GM23338 (cell line): ENCODE measurements at regions not wholly inside any gene's neighbourhood (a gene's known extent, or its start where the extent isn't known, plus 50 kb on each side); places are given as distances from the start of the nearest gene placed in this dataset.

Source experiments
- ATAC-seq: fragments of 200-7000 bp; cut with Tn5 transposase; 3 replicates; pipeline ENCODE4 v1.9.1; 2020
- DNase-seq: peaks from one replicate; pipeline ENCODE4 v3.0.0-alpha.2; 2015; ENCODE audit warnings: low spot score
- H2AFZ ChIP-seq: fragments of 200-600 bp; sonication (generic); 2 replicates; pipeline ENCODE4 v1.8.0; 2016; ENCODE audit warnings: antibody characterized with exemption, mild to moderate bottlenecking, moderate library complexity
- H3F3A ChIP-seq: fragments of 200-600 bp; sonication (generic); replicated peaks from 2 replicates; pipeline ENCODE4 v1.8.0; 2017; ENCODE audit warnings: antibody characterized with exemption, mixed run types, low read depth
- H3K27ac ChIP-seq: fragments of 200-600 bp; sonication (generic); 2 replicates; pipeline ENCODE4 v1.6.1; 2016; ENCODE audit warnings: low read depth
- H3K27me3 ChIP-seq: fragments of 200-600 bp; sonication (generic); 2 replicates; pipeline ENCODE4 v1.8.0; 2016; ENCODE audit warnings: mild to moderate bottlenecking, mixed run types, moderate library complexity; ENCODE audit not compliant: insufficient read depth
- H3K36me3 ChIP-seq: fragments of 200-600 bp; sonication (generic); 2 replicates; pipeline ENCODE4 v1.8.0; 2016; ENCODE audit warnings: mild to moderate bottlenecking; ENCODE audit not compliant: insufficient read depth
- H3K4me1 ChIP-seq: fragments of 200-600 bp; sonication (generic); 2 replicates; pipeline ENCODE4 v1.8.0; 2016; ENCODE audit warnings: mild to moderate bottlenecking, moderate library complexity; ENCODE audit not compliant: insufficient read depth
- H3K4me2 ChIP-seq: fragments of 200-600 bp; sonication (generic); 2 replicates; pipeline ENCODE4 v1.7.1; 2017; ENCODE audit warnings: mixed run types
- H3K4me3 ChIP-seq: fragments of 200-600 bp; sonication (generic); 2 replicates; pipeline ENCODE4 v1.6.1; 2016; ENCODE audit warnings: mixed run types
- H3K79me2 ChIP-seq: fragments of 200-600 bp; sonication (generic); replicated peaks from 2 replicates; pipeline ENCODE4 v1.8.0; 2017; ENCODE audit warnings: mild to moderate bottlenecking; ENCODE audit not compliant: insufficient read depth
- H3K9me2 ChIP-seq: fragments of 200-600 bp; sonication (generic); 2 replicates; pipeline ENCODE4 v1.8.0; 2017; ENCODE audit not compliant: insufficient read depth
- H4K20me1 ChIP-seq: fragments of 200-600 bp; sonication (generic); replicated peaks from 2 replicates; pipeline ENCODE4 v1.8.0; 2017; ENCODE audit warnings: mild to moderate bottlenecking; ENCODE audit not compliant: insufficient read depth
- H3K27ac Mint-ChIP-seq: 2 replicates; pipeline ENCODE4 v1.8.0; 2020; ENCODE audit warnings: inconsistent platforms, mild to moderate bottlenecking, moderate library complexity, mixed read lengths
- H3K27me3 Mint-ChIP-seq: 3 replicates; pipeline ENCODE4 v1.8.0; 2022; ENCODE audit warnings: low read depth, mild to moderate bottlenecking, moderate library complexity, mixed read lengths, inconsistent platforms; ENCODE audit not compliant: insufficient read depth, poor library complexity
- H3K36me3 Mint-ChIP-seq: 3 replicates; pipeline ENCODE4 v1.8.0; 2021; ENCODE audit warnings: low read depth, mild to moderate bottlenecking, inconsistent platforms, moderate library complexity, mixed read lengths
- H3K4me1 Mint-ChIP-seq: 3 replicates; pipeline ENCODE4 v1.8.0; 2020; ENCODE audit warnings: mild to moderate bottlenecking, inconsistent platforms, mixed read lengths
- H3K4me3 Mint-ChIP-seq: 3 replicates; pipeline ENCODE4 v1.8.0; 2021; ENCODE audit warnings: moderate library complexity, mild to moderate bottlenecking, inconsistent platforms, mixed read lengths
- H3K9me3 Mint-ChIP-seq: 3 replicates; pipeline ENCODE4 v1.8.0; 2020; ENCODE audit warnings: moderate library complexity, mild to moderate bottlenecking, inconsistent platforms, mixed read lengths
- CREB1 ChIP-seq: fragments of 250-450 bp; sonication (Bioruptor Pico); IDR thresholded peaks from 2 replicates; pipeline ENCODE4 v1.5.0; 2020; ENCODE audit warnings: low read depth, mild to moderate bottlenecking, moderate library complexity
- NANOG ChIP-seq: IDR thresholded peaks from 2 replicates; pipeline ENCODE4 v1.6.1; 2016; ENCODE audit warnings: antibody characterized with exemption, borderline replicate concordance
- POLR2AphosphoS5 ChIP-seq: IDR thresholded peaks from 2 replicates; pipeline ENCODE4 v1.6.1; 2016; ENCODE audit warnings: antibody characterized with exemption, low read depth
- STAT1 ChIP-seq: IDR thresholded peaks from one replicate; pipeline ENCODE4 v1.6.1; 2016; ENCODE audit warnings: antibody characterized with exemption; ENCODE audit not compliant: unreplicated experiment
- TF ChIP-seq, protein P1 (sequence below): fragments of 250-450 bp; sonication (Bioruptor Pico); IDR thresholded peaks from 2 replicates; pipeline ENCODE4 v1.5.0; 2020; ENCODE audit warnings: mild to moderate bottlenecking, moderate library complexity
- TF ChIP-seq, protein P2 (sequence below), 2 experiments: fragments of 200-600 bp in 1 of 2; sonication (generic) in 1 of 2; conservative IDR thresholded peaks; 2 replicates each; pipeline versions ENCODE4 v1.5.1 to v1.6.1; 2016 to 2017; ENCODE audit warnings: antibody characterized with exemption in 2 of 2, low read depth in 2 of 2, mild to moderate bottlenecking in 2 of 2, moderate library complexity in 1 of 2
- TF ChIP-seq, protein P3 (sequence below): IDR thresholded peaks from one replicate; pipeline ENCODE4 v1.6.1; 2018; ENCODE audit warnings: antibody characterized with exemption; ENCODE audit not compliant: unreplicated experiment

DNA sequence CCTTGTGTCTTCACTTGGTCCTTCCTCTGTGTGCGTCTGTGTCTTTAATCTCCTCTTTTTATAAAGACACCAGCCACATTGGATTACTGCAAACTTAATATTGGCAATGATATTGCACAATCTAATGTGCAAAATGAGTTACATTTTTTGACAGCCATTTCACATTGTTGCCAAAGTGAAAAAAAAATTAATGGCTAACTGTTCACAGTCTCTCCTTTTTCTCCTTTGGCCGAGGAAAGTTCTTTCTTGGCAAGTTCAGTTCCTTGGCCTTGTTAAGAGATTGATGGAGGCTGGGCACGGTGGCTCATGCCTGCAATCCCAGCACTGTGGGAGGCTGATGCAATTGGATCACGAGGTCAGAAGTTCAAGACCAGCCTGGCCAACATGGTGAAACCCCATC lies 62.2 kb upstream of the ZNF280D start (continued):
- TF ChIP-seq, protein P1, sequence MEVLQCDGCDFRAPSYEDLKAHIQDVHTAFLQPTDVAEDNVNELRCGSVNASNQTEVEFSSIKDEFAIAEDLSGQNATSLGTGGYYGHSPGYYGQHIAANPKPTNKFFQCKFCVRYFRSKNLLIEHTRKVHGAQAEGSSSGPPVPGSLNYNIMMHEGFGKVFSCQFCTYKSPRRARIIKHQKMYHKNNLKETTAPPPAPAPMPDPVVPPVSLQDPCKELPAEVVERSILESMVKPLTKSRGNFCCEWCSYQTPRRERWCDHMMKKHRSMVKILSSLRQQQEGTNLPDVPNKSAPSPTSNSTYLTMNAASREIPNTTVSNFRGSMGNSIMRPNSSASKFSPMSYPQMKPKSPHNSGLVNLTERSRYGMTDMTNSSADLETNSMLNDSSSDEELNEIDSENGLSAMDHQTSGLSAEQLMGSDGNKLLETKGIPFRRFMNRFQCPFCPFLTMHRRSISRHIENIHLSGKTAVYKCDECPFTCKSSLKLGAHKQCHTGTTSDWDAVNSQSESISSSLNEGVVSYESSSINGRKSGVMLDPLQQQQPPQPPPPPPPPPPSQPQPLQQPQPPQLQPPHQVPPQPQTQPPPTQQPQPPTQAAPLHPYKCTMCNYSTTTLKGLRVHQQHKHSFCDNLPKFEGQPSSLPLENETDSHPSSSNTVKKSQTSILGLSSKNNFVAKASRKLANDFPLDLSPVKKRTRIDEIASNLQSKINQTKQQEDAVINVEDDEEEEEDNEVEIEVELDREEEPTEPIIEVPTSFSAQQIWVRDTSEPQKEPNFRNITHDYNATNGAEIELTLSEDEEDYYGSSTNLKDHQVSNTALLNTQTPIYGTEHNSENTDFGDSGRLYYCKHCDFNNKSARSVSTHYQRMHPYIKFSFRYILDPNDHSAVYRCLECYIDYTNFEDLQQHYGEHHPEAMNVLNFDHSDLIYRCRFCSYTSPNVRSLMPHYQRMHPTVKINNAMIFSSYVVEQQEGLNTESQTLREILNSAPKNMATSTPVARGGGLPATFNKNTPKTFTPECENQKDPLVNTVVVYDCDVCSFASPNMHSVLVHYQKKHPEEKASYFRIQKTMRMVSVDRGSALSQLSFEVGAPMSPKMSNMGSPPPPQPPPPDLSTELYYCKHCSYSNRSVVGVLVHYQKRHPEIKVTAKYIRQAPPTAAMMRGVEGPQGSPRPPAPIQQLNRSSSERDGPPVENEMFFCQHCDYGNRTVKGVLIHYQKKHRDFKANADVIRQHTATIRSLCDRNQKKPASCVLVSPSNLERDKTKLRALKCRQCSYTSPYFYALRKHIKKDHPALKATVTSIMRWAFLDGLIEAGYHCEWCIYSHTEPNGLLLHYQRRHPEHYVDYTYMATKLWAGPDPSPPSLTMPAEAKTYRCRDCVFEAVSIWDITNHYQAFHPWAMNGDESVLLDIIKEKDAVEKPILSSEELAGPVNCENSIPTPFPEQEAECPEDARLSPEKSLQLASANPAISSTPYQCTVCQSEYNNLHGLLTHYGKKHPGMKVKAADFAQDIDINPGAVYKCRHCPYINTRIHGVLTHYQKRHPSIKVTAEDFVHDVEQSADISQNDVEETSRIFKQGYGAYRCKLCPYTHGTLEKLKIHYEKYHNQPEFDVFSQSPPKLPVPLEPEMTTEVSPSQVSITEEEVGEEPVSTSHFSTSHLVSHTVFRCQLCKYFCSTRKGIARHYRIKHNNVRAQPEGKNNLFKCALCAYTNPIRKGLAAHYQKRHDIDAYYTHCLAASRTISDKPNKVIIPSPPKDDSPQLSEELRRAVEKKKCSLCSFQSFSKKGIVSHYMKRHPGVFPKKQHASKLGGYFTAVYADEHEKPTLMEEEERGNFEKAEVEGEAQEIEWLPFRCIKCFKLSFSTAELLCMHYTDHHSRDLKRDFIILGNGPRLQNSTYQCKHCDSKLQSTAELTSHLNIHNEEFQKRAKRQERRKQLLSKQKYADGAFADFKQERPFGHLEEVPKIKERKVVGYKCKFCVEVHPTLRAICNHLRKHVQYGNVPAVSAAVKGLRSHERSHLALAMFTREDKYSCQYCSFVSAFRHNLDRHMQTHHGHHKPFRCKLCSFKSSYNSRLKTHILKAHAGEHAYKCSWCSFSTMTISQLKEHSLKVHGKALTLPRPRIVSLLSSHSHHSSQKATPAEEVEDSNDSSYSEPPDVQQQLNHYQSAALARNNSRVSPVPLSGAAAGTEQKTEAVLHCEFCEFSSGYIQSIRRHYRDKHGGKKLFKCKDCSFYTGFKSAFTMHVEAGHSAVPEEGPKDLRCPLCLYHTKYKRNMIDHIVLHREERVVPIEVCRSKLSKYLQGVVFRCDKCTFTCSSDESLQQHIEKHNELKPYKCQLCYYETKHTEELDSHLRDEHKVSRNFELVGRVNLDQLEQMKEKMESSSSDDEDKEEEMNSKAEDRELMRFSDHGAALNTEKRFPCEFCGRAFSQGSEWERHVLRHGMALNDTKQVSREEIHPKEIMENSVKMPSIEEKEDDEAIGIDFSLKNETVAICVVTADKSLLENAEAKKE (CRISPR knock-in tag): no peak
- TF ChIP-seq NANOG: no peak
- no peak for TF ChIP-seq STAT1
- no peak for TF ChIP-seq CREB1

DNA sequence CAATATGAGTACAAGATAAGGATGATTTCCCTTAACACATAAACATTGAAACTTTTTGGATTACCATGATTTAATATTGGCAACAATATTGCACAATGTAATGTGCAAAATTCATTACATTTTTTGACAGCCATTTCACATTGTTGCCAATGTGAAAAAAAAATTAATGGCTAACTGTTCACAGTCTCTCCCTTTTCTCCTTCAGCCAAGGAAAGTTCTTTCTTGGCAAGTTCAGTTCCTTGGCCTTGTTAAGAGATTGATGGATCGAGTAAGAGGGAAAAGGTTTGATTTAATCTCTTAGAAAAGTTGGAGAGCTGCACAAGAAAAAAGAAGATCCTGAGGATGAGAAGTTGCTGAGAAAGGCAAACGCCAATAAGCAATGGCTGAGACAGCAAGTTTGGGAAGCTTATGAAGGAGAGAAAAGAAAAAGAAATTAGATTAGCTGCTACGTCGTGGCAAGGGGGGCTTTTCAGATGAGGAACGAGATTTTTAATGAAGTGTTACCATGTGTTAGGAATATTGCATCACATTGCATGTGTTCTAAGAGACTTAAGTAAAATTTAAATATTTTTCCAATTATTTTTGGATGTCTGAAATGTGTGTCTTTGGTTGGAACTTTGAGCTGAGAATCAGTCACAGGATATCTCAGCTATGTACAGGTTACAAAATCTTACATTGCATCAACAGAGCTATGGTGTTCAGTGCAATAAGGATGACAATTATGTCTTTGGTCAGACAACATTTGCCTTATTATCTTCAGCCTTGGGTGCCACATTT lies 61.4 kb upstream of the ZNF280D start:
- H3K36me3 Mint-ChIP-seq: no peaks in the 10 kb centered on the region; the same call in 2 of the 3 replicates
- TF ChIP-seq CREB1: no peak
- TF ChIP-seq, protein P2, sequence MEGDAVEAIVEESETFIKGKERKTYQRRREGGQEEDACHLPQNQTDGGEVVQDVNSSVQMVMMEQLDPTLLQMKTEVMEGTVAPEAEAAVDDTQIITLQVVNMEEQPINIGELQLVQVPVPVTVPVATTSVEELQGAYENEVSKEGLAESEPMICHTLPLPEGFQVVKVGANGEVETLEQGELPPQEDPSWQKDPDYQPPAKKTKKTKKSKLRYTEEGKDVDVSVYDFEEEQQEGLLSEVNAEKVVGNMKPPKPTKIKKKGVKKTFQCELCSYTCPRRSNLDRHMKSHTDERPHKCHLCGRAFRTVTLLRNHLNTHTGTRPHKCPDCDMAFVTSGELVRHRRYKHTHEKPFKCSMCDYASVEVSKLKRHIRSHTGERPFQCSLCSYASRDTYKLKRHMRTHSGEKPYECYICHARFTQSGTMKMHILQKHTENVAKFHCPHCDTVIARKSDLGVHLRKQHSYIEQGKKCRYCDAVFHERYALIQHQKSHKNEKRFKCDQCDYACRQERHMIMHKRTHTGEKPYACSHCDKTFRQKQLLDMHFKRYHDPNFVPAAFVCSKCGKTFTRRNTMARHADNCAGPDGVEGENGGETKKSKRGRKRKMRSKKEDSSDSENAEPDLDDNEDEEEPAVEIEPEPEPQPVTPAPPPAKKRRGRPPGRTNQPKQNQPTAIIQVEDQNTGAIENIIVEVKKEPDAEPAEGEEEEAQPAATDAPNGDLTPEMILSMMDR (conservative IDR thresholded peaks at IDR 0.05; ENCODE audit: low read depth in 2 of 2): no peak
- no peak for TF ChIP-seq NANOG
- TF ChIP-seq POLR2AphosphoS5: no peak
- TF ChIP-seq, protein P3, sequence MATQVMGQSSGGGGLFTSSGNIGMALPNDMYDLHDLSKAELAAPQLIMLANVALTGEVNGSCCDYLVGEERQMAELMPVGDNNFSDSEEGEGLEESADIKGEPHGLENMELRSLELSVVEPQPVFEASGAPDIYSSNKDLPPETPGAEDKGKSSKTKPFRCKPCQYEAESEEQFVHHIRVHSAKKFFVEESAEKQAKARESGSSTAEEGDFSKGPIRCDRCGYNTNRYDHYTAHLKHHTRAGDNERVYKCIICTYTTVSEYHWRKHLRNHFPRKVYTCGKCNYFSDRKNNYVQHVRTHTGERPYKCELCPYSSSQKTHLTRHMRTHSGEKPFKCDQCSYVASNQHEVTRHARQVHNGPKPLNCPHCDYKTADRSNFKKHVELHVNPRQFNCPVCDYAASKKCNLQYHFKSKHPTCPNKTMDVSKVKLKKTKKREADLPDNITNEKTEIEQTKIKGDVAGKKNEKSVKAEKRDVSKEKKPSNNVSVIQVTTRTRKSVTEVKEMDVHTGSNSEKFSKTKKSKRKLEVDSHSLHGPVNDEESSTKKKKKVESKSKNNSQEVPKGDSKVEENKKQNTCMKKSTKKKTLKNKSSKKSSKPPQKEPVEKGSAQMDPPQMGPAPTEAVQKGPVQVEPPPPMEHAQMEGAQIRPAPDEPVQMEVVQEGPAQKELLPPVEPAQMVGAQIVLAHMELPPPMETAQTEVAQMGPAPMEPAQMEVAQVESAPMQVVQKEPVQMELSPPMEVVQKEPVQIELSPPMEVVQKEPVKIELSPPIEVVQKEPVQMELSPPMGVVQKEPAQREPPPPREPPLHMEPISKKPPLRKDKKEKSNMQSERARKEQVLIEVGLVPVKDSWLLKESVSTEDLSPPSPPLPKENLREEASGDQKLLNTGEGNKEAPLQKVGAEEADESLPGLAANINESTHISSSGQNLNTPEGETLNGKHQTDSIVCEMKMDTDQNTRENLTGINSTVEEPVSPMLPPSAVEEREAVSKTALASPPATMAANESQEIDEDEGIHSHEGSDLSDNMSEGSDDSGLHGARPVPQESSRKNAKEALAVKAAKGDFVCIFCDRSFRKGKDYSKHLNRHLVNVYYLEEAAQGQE: no peak
- H3K27ac ChIP-seq: no peak overlapping the region
- H3K4me1 Mint-ChIP-seq: no peaks in the 10 kb centered on the region
- ATAC-seq (no peak), DNase-seq (no peak)
- H3K79me2 ChIP-seq: no peaks in the 10 kb centered on the region
- H3K4me2 ChIP-seq: no peak overlapping the region
- no peaks in the 10 kb centered on the region for H3K4me1 ChIP-seq
- H3K9me2 ChIP-seq: no peaks in the 10 kb centered on the region
- peaks cover 16% of the 10 kb centered on the region; the same call in 2 of the 3 replicates for H3K9me3 Mint-ChIP-seq
- H3K27me3 ChIP-seq: no peaks in the 10 kb centered on the region
- H2AFZ ChIP-seq: no peak overlapping the region
- H3K27me3 Mint-ChIP-seq: no peaks in the 10 kb centered on the region
- no peak overlapping the region for H3K4me3 Mint-ChIP-seq
- no peak overlapping the region for H3K4me3 ChIP-seq
- H3F3A ChIP-seq: no peaks in the 10 kb centered on the region
- H4K20me1 ChIP-seq: no peaks in the 10 kb centered on the region
- no peaks in the 10 kb centered on the region for H3K36me3 ChIP-seq
- no peak overlapping the region for H3K27ac Mint-ChIP-seq
